ENCODE measurements at regions not wholly inside any gene's neighbourhood (a gene's known extent, or its start where the extent isn't known, plus 50 kb on each side); places are given as distances from the start of the nearest gene placed in this dataset.
"Not testable (repeated sequence)": the region's sequence is repeated elsewhere in the genome, so short reads cannot be mapped to it uniquely, and the experiment has no call there.

DNA sequence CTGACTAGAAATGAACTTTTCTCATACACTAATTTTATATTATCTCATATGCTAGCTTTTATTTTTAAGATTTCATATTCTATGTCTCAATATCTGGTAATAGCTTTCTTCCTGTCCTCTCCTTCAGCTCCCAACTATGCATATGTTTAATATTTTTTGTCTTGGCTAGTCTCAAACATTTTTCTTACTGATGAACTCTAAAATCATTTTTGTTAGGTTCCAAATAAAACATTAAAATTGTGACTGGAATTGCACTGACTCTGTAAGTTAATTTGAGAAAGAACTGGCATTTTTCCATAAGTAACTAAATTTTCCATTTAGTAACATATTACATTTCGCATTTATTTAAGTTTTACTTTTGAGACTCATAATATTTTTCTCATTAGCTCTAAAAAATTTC, 368.5 kb upstream of the DPYD start:
- Histone ChIP-seq H3K27ac (no peak overlapping the region), H3K27me3 (no peaks in the 10 kb centered on the region), H3K9me3 (ENCODE audit: low read depth) (no peaks in the 10 kb centered on the region), H3K4me3 (no peak overlapping the region), H3K36me3 (no peaks in the 10 kb centered on the region), H3K4me1 (ENCODE audit: low read depth) (no peaks in the 10 kb centered on the region)
- TF ChIP-seq, protein P1, sequence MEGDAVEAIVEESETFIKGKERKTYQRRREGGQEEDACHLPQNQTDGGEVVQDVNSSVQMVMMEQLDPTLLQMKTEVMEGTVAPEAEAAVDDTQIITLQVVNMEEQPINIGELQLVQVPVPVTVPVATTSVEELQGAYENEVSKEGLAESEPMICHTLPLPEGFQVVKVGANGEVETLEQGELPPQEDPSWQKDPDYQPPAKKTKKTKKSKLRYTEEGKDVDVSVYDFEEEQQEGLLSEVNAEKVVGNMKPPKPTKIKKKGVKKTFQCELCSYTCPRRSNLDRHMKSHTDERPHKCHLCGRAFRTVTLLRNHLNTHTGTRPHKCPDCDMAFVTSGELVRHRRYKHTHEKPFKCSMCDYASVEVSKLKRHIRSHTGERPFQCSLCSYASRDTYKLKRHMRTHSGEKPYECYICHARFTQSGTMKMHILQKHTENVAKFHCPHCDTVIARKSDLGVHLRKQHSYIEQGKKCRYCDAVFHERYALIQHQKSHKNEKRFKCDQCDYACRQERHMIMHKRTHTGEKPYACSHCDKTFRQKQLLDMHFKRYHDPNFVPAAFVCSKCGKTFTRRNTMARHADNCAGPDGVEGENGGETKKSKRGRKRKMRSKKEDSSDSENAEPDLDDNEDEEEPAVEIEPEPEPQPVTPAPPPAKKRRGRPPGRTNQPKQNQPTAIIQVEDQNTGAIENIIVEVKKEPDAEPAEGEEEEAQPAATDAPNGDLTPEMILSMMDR (IDR thresholded peaks at IDR 0.05; ENCODE audit: low read depth, low read length) = no peak
- DNase-seq (ENCODE audit: low read depth in 1 of 2, low spot score in 1 of 2) = no peak

DNA sequence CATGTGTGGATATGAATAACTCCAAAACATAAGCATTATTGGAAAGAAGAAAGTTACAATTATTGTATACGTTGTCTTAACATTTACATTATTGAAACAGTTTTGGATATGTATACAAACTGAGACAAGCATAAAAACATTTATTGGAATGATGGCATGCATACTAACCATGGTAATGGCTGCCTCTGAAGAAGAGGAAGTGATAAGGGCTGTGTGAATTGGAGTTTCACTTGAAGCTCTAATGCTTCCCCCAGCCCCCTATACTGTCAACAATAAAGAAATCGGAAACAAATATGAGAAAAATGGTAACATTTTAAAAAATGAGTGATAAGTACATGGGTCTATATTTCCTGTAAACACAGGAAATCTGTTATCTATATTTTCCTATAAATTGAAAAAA, 367.7 kb upstream of the DPYD start:
- Histone ChIP-seq H3K27me3 (no peaks in the 10 kb centered on the region), H3K36me3 (no peaks in the 10 kb centered on the region), H3K4me3 (no peak overlapping the region), H3K27ac (no peak overlapping the region), H3K9me3 (ENCODE audit: low read depth) (no peaks in the 10 kb centered on the region), H3K4me1 (ENCODE audit: low read depth) (no peaks in the 10 kb centered on the region)
- TF ChIP-seq, protein P1 (IDR thresholded peaks at IDR 0.05; ENCODE audit: low read depth, low read length) = no peak
- no peak for DNase-seq (ENCODE audit: low read depth in 1 of 2, low spot score in 1 of 2)

DNA sequence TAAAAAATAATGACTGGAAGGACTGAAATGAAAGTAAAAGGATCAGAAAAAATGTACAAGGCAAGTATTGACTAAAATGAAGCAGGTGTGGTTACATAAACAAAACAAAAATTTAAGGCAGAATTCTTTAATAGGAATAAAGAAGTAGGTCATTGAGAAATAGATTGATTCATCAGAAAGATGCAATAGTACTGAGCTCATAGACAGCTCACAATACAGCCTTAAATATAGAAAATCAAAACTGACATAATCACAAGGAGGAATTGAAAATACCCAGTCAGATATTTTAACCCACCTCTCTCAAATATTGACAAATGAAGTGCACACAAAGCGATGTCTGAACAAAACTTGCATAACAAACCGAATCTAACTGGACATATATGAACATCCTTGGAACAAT, 366.8 kb upstream of the DPYD start:
- H3K4me1 ChIP-seq (ENCODE audit: low read depth) = no peaks in the 10 kb centered on the region
- H3K4me3 ChIP-seq = no peak overlapping the region
- H3K27ac ChIP-seq = no peak overlapping the region
- no peaks in the 10 kb centered on the region for H3K9me3 ChIP-seq (ENCODE audit: low read depth)
- H3K27me3 ChIP-seq = no peaks in the 10 kb centered on the region
- no peaks in the 10 kb centered on the region for H3K36me3 ChIP-seq
- TF ChIP-seq, protein P1 (IDR thresholded peaks at IDR 0.05; ENCODE audit: low read depth, low read length) = no peak
- no peak for DNase-seq (ENCODE audit: low read depth in 1 of 2, low spot score in 1 of 2)

DNA sequence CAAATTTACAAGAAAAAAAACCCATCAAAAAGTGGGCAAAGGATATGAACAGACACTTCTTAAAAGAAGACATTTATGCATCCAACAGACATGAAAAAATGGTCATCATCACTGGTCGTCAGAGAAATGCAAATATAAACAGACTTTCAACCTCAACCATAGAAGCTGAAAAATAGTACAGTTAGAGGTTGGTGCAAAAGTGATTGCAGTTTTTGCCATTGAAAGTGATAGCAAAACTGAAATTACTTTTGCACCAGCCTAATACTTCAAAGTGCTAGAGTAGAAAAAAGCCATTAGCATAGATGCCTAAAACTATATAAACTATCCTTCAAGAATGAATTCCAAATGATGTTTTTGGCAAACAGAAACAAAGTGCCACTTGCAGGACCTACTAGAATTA, 365.8 kb upstream of the DPYD start:
- TF ChIP-seq, protein P1 (IDR thresholded peaks at IDR 0.05; ENCODE audit: low read depth, low read length) = no peak
- H3K4me3 ChIP-seq = no peak overlapping the region
- H3K9me3 ChIP-seq (ENCODE audit: low read depth) = no peaks in the 10 kb centered on the region
- no peaks in the 10 kb centered on the region for H3K4me1 ChIP-seq (ENCODE audit: low read depth)
- no peaks in the 10 kb centered on the region for H3K27me3 ChIP-seq
- H3K27ac ChIP-seq = no peak overlapping the region
- no peaks in the 10 kb centered on the region for H3K36me3 ChIP-seq
- no peak for DNase-seq (ENCODE audit: low read depth in 1 of 2, low spot score in 1 of 2)

DNA sequence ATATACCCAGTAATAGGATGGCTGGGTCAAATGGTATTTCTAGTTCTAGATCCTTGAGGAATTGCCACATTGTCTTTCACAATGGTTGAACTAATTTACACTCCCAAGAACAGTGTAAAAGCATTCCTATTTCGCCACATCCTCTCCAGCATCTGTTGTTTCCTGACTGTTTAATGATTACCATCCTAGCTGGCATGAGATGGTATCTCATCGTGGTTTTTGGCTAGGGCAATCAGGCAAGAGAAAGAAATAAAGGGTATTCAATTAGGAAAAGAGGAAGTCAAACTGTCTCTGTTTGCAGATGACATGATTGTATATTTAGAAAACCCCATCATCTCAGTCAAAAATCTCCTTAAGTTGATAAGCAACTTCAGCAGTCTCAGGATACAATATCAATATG, 364.5 kb upstream of the DPYD start:
- H3K36me3 ChIP-seq; H3K9me3 ChIP-seq (ENCODE audit: low read depth); DNase-seq (ENCODE audit: low read depth in 1 of 2, low spot score in 1 of 2); H3K27ac ChIP-seq; H3K27me3 ChIP-seq; H3K4me3 ChIP-seq; H3K4me1 ChIP-seq (ENCODE audit: low read depth): not testable (repeated sequence)

DNA sequence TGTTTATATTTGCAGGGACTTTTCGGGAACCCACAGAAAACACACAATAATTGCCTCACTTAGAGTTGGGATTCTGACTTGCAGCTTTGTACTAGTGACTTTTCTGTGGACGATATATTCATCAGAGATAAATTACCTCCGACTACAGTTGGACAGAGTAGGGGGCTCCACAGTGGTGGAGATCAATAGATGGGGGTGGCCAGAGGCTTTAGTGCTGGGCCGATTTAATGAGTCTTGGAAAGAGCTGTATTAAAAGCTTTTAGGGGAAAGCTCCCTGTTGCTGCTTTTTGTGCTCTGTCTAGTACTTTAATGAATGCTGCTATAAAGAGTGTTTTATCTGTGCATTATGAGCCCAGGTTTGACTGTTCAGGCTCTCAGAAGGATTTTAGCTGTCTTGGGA, 359.2 kb upstream of the DPYD start:
- no peak overlapping the region for H3K27ac ChIP-seq
- no peaks in the 10 kb centered on the region for H3K9me3 ChIP-seq (ENCODE audit: low read depth)
- no peak for DNase-seq (ENCODE audit: low read depth in 1 of 2, low spot score in 1 of 2)
- H3K4me3 ChIP-seq = no peak overlapping the region
- TF ChIP-seq, protein P1 (IDR thresholded peaks at IDR 0.05; ENCODE audit: low read depth, low read length) = no peak
- no peaks in the 10 kb centered on the region for H3K27me3 ChIP-seq
- no peaks in the 10 kb centered on the region for H3K4me1 ChIP-seq (ENCODE audit: low read depth)
- H3K36me3 ChIP-seq = no peaks in the 10 kb centered on the region

All from cardiac muscle cell (in vitro differentiated cells and primary cell).